ENCODE measurements at regions not wholly inside any gene's neighbourhood (a gene's known extent, or its start where the extent isn't known, plus 50 kb on each side); places are given as distances from the start of the nearest gene placed in this dataset.
"Not testable (repeated sequence)": the region's sequence is repeated elsewhere in the genome, so short reads cannot be mapped to it uniquely, and the experiment has no call there.

GRCh38 chr17:68705714-68706076 lies 104.5 kb upstream of the FAM20A start:
- DNase-seq, result no peak

DNA sequence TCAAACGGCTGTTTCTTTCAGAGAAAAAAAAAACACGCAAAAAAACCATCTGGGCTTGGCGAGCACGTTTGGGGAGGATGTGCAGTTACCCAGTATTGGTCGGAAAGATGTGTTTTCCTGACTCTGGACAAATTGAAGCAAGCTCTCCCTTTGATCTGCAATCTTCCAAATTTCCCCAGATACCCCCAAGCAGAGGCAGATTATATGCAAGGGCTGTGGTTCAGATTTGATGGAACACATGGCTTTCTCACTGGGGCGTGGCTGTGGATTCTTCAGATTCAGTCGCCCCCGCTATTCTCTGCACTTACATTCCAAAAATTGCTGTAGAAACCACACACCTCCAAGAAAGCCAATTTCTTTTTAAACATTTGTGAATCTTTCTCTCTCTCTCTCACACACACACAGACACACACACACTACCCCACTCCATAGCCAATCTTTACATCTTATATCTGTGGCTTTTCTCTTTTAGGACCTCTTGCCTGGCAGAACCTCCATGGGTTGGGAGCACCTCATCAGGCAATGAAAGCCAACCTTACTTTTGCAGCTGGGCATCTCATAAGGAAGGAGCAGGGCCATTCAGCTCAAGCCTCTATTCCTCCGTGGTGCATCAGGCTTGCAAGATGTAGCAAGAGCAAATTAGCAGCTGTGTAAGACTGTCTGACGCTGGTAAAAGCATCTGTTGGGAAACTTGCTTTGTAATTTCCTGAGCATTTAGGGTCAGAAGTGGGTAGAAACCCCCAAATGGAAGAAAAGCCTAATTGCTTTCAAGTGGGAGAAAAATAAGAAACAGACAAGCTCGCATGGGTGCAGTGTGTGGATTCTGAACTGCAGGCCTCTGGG lies 103.9 kb upstream of the FAM20A start:
- peak in 8 of 56 donors; percentile 1 to 42 (median 8) for DNase-seq

GRCh38 chr17:68701046-68701445 lies 99.9 kb upstream of the FAM20A start:
- no peak for DNase-seq

GRCh38 chr17:68700421-68700820 lies 99.3 kb upstream of the FAM20A start:
- DNase-seq, result no peak

- no peak for DNase-seq
These were observed 98.8 kb upstream of the FAM20A start for GRCh38 chr17:68699936-68700335.

GRCh38 chr17:68698746-68699145 lies 97.6 kb upstream of the FAM20A start:
- peak in 3 of 56 donors; percentile 3 to 25 (median 6) for DNase-seq

DNA sequence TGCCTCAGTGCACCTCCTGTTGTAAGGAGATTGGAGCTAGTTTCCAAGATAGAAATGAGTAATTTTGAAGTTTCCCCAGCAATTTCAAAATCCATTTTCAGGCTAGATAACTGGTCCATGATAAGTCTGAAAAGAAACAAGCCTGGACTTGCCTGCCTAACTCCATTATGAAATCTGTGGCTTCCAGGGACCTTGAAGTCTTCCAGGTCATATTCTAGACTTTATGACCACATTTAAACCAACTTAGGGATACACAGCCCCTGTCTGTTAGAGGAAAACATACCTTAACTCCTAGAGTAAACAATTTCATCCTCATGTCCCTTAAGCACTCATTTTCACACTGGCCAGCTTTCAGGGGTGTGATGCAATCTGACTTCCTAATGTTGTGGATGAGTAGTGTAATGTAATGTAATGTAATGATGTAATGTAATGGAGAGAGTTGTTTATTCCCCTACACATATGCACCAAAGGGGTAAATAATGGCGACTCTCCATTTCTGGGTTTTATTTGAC lies 96.7 kb upstream of the FAM20A start:
- DNase-seq, result no peak

DNA sequence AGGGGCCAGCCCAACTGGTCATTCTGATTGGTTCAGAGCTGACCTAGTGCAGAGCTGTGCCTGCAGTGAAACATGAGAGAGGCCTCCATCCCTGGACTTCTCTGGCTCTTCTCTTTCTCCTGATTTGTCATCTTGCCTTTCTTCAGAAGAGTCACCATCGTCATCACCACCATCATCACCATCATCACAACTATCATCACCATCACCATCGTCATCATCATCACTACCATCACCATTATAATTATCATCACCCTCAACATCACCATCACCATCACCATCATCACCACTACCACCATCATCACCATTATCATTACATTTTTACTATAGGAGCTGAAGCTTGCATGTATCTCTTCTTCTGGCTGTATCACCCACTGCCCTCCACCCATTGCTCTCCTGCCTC lies 94.5 kb upstream of the FAM20A start:
- no peak for DNase-seq

DNA sequence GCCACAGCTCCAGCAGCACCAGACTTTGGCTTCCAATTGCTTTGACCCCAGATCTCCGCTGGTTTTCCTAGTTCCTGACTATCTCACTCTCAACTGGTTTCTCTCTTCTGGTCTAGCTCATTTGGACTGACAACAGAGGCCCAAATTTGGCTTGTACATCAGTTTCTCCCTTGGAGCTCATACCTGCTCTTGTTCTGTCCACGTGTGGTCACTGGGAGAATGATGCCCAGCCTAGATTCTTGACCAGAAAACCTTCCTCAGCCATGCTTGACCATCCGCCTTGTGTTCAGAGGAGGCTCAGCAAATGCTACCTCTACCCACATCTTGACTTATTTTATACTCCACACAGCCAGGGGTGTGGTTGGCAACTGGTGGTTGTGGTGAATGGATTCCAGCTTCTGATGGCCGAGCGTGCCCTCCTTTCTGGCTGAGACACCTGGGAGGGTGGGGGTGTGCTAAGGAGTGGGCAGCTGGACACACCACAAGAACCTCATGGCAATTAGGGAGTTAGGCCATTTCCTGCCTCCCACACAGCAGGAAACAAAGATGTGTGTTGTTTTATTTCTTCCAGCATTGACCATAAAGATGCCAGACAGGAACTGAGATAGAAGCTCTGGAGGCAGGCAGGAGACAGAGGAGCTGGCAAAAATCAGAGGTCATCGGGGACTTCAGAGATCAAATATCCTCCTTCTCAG lies 93.8 kb upstream of the FAM20A start:
- no peak for DNase-seq

GRCh38 chr17:68693896-68694295 lies 92.7 kb upstream of the FAM20A start:
- DNase-seq, result no peak

GRCh38 chr17:68693466-68693865 lies 92.3 kb upstream of the FAM20A start:
- no peak for DNase-seq

DNA sequence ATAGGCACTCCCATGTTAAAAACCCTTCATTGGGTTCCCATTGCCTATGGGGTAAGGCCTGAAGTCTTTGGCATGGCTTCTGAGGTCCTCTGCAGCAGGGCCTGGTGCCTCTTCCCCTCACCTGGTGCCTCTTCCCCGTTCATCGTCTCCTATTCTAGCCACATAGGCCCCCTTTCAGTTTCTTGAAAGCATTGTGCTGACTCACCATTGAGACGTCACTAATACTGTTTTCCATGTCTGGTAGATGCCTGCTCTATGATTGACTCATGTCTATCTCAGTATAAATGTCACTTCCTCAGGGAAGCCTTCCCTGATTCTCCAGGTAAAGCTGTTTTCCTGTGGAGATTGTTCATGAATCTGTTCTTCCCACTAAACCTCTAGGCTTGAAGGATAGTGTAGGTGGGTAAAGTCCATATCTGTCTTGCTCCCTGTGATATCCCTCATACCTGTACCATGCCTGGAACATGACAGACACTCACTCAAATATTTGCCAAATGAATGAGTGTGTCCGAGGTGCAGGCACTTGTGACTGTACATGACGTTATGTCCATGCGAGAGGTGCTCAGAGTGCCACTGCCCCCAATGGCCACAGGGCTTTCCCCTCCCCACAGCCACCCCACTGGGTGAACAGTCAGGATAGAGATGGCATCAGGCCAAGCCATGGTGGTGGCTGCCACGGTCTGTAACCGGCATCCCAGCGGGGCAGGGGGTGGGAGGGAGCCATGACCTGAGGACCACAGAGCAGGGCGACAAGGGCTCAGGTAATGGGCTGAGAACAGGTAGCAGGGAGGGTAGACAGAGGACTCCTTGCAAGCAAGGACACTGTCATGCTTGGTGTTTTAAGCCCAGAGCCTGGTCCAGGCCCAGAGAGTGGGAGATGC lies 85.2 kb upstream of the FAM20A start:
- no peak for DNase-seq

DNA sequence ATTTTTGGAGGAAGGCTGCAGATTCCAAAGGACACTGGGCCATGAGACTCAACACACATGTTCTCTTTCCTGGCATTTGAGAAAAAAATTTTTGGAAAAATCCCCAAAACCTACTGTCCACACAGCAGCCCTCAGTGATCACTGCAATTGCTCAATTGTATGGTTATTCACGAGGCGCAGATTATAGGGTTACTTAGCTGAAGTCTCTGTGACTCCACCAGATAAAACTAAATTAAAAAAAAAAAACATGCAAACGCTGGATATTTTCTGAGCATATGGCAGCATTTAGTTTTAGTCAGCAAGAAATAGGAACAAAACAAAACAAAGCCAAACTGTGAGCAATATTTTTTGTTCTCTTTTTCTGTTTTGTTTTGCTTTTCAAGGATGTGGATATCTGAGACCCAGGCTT lies 83.8 kb upstream of the FAM20A start:
- no peak for DNase-seq

- DNase-seq, result no peak
These were observed 81.7 kb upstream of the FAM20A start for GRCh38 chr17:68682903-68683302.

- no peak for DNase-seq
These were observed 78.7 kb upstream of the FAM20A start for GRCh38 chr17:68679882-68680281.

- DNase-seq, result no peak
These were observed 75.7 kb upstream of the FAM20A start for GRCh38 chr17:68676856-68677255.

DNA sequence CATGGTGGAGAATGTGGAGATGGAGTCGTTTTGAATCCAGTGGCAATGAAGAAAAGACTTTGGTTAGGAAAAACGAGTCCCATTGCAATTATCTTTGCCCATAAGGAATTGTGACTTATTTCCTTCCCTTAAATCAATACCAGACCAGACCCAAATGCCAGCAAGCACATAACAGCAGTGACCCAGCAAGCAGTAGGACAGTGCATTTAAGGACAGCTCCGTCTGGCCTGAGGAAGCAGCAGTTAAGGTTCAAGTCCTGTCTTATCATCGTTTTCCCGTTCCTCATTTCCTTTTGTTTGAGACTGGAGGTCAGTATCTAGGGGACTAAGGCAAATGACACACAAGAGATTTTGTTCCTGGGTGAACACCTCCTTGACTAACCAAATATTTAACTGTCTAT lies 74.6 kb upstream of the FAM20A start:
- DNase-seq, result no peak

GRCh38 chr17:68674029-68674925 lies 73.1 kb upstream of the FAM20A start:
- no peak for DNase-seq

GRCh38 chr17:68670967-68671693 lies 70.0 kb upstream of the FAM20A start:
- no peak for DNase-seq

GRCh38 chr17:68666438-68666837 lies 65.3 kb upstream of the FAM20A start:
- DNase-seq, result not testable (repeated sequence)

All from amygdala (tissue), 56 donors.